GM21529 (cell line): ENCODE measurements at regions not wholly inside any gene's neighbourhood (a gene's known extent, or its start where the extent isn't known, plus 50 kb on each side); places are given as distances from the start of the nearest gene placed in this dataset.
"Not testable (repeated sequence)": the region's sequence is repeated elsewhere in the genome, so short reads cannot be mapped to it uniquely, and the experiment has no call there.

Source experiments
- ATAC-seq: cut with Tn5 transposase; IDR thresholded peaks from one replicate; pipeline ENCODE4 v1.9.1; 2021; ENCODE audit not compliant: unreplicated experiment

GRCh38 chr10:120109725-120110124 lies 217.2 kb downstream of the SEC23IP start:
- ATAC-seq: not testable (repeated sequence)

DNA sequence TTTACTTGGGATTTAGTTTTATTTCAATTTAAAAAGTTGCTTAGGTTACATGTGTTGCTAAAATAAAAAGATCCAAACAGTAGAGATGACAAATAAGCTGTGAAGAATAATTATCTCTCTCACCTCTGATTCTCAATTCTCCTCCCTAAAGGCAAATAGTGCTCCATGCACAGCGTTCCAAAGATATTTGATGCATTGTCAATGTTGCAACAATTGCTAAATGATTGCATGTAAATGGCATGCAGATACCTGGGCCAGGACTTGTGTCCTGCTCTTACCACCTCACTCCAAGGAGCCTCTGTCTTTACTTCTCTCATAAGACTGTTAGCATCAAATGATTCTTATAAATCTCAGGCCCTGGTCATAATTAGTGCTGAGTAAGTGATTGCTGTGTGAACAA lies 217.7 kb downstream of the SEC23IP start:
- no peak for ATAC-seq

DNA sequence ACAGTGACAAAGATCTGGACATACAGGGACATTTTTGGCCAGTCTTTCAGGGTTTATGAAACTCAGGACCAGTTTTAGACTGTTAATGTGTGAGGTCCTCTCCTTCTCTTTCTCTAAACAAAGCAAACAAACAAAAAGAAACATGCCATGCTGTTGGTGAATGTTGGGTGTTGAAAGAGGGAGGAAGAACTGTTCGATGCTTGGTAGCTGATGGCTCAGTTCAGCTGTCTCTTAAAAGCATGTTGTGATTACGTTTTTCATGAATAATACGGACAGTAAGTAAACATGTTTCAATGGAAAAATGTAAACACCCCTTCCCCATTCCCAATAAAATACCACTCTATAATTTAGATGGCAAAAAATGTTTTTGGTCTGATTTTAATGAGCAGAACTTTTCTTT lies 219.1 kb downstream of the SEC23IP start:
- ATAC-seq: no peak

DNA sequence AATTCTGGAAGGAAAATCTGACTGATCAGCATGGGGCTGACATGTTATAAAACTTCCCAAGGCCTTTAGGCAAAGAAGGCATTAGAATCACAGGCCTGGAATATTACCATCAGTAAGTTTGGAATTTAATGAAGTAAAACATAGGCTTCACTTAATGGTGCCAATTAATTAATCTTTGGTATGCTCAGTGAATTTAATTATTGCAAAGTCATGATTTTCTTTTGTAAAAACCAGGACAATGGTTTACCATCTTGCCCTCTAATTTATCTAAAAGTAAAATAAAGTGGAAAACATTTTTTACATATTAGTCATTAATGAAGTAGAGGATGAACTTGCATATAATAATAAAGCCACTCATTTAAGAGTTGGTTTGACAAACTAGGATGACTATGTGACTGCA lies 220.3 kb downstream of the SEC23IP start:
- ATAC-seq: no peak

DNA sequence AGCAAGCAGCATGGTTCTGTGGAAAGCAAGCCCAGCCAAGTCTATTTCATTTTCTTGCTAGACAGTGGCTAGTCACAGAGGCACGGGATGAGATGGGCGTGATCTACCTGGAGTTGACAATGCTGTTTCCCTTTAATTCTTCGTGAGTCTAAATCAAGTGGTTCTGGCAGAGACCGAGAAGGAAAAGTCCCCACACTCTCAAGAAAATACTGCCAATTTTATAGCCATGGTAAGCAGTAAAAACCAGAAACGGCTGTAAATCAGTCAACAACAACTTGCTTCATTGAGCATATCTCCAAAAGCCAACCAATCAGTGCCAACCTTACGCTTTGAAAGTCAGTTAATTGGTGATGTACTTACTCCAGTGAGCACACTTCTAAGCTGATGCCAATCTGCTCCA lies 223.4 kb downstream of the SEC23IP start:
- no peak for ATAC-seq

GRCh38 chr10:120121768-120122167 lies 229.2 kb downstream of the SEC23IP start:
- ATAC-seq: no peak

DNA sequence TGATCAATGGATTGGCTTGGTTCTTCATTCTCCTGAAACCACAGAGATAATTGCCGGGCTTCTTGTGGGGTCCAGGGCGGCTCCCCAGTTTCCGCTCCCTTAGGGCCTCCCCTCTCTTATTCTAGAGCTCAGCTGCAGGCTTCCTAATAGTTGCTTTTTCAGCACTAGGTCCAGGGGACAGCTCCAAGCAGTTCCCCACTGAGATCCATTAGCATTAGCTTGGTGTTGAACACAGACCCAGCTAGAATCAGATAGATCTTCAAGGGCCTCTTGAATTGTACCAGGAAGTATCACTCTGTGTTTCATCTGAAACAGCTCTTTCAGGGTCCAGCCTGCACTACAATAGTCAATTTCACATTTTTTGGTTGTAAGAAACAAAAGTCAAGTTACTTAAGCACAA lies 238.7 kb downstream of the SEC23IP start:
- ATAC-seq: no peak

- no peak for ATAC-seq
These were observed 240.3 kb downstream of the SEC23IP start for GRCh38 chr10:120132811-120133210.

GRCh38 chr10:120138689-120139088 lies 246.2 kb downstream of the SEC23IP start:
- ATAC-seq: no peak

GRCh38 chr10:120145107-120145506 lies 252.6 kb downstream of the SEC23IP start:
- ATAC-seq: no peak

DNA sequence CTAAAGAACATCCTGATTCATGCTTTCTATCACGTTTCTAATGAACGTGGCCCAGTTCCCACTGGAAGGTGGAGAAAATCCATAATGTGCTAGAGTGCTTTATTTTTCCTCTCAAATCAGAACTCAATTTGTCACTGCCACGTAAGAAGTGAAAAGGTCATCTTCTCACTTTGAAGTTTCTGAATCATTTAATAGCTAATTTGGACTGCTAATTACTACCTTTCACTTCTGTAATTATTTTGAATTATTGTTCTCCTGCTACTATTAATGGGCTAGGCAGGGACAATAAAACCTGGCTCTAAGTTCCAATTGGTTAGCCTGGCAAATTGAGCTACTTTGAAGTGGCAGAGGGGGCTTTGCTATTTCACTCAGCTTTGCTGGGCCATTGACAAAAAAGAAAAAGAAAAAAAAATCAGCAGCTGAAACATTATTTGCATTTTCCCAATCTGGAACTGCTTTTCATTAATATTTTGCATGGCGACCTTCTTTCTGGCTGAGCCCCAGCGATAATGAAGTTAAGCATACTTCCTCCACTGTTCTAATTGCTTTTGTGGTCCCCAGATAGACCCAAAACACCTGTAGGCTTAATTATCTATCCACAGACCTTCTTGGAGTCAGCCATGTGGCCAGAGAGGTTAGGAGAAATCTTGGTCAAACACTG lies 264.2 kb downstream of the SEC23IP start:
- no peak for ATAC-seq

DNA sequence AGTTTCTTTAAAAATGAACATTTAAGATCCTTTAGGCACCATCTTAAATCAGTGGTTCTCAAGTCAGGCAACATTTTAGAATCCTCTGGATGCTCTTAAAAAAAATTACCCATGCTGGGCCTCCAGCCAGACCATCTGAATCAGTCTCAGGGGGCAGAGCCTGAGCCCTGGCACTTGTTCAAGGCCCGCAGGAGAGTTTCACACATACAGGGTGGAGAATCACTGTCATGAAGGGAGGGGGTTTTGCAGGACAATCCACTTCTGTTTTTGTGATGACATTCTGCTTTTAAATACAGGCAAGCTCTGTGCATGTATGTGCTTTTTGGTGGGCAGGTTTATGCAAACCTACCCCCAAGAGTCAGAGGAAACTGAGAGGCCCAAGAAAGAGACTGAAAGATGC lies 268.6 kb downstream of the SEC23IP start:
- no peak for ATAC-seq

- ATAC-seq: no peak
These were observed 269.9 kb downstream of the SEC23IP start for GRCh38 chr10:120162471-120162870.

DNA sequence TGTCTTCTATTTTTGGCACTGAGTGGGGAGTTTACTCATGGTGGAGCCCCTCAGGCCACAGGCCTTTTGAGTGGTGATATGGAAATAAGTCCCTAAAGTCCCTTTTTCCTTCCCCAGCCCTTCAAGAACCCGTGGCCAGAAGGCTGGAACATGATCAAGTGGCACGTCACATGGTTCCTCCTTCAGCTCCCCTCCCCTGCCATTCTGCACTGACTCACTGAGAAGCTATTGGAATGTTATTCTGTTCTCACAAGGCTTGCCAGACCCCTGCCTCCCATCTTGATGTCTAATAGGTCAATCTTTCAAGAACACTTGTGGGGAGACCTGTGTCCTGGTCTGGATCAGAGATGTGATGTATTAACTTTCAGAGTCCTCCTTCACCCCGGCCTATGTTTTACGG lies 279.8 kb downstream of the SEC23IP start:
- no peak for ATAC-seq

GRCh38 chr10:120174491-120174890 lies 282.0 kb downstream of the SEC23IP start:
- ATAC-seq: no peak

GRCh38 chr10:120177330-120177729 lies 279.7 kb upstream of the PLPP4 start:
- no peak for ATAC-seq

GRCh38 chr10:120180160-120180559 lies 276.9 kb upstream of the PLPP4 start:
- no peak for ATAC-seq

DNA sequence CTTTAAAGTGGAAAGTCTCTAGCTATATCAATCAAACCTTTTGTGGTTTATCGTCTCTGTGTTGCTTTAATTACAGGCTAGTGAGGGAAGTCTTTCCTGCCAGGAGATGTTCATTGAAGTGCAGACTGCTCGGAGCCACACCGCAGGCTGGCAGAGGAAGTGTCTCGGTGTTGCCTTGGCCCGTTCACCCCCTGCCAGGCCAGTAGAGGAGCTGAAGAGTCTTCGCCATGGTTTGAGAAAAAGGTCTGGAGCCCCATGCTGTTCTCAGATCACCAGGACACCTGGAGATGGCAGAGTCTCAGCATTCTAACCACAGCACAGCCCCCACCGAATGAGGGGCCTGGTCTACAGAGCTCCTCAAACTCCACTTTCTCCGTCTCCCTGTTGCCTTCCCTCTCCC lies 275.9 kb upstream of the PLPP4 start:
- ATAC-seq: no peak

- no peak for ATAC-seq
These were observed 274.6 kb upstream of the PLPP4 start for GRCh38 chr10:120182431-120182830.

GRCh38 chr10:120183546-120183945 lies 273.5 kb upstream of the PLPP4 start:
- ATAC-seq: no peak

DNA sequence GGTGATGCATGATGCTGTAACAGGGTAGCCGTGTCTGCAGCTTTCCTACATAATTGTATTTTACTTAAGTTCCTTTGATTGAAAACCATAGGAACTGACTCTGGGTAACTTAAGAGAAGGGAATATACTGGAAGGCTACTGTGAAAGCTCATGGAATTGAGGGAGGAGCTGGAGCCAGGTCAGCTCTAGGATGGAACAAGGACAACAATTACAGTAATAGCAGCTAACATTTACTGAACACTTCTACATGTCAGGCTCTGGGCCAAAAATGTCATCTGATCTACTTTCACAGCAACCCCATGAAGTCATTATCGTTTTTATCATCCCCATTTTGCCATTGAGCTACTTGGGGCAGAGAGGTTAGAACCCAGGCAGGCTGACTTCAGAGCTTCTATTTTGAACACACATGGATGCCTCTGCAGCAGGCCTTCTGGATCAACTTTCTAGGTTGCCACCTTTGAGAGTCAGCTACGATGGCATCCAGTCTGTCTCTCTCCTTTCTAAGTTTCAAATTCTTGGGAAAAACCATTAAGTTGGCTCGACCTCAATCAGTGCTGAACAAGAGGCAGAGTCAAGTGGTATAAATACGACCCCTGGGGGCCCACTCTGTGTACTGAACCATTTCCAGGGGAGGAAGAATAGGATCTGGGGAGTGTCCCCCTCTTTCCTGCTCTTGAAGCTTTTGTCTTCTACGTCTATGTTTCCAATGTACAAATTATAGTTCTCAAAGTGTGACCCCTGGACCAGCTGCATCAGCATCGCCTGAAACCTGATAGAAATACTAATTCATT lies 272.3 kb upstream of the PLPP4 start:
- no peak for ATAC-seq

DNA sequence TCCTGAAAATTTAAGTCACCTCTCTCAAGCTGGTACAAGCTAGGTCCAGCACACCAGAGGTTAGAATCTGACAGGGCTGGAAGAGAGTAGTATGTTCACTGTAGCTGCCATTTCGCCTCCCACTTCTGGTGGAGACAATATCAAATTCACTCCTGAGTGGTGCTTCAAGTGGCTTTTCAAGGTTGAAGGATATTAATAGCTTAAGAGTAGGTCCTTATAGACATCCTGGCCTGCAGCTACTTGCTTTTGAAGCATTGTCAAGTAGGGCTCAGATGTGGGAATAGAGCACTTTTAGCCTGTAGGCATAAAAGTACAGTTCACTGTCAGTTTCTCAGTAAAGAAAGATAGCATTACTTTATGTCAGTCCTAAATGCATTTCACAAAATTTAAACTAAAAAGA lies 270.5 kb upstream of the PLPP4 start:
- no peak for ATAC-seq

- not testable (repeated sequence) for ATAC-seq
These were observed 269.9 kb upstream of the PLPP4 start for GRCh38 chr10:120187168-120187567.
